Loucy (cell line): ENCODE measurements at regions not wholly inside any gene's neighbourhood (a gene's known extent, or its start where the extent isn't known, plus 50 kb on each side); places are given as distances from the start of the nearest gene placed in this dataset.

ENCODE experiments used
- H2AFZ ChIP-seq: fragments of 200-600 bp; sonication (generic); 2 replicates; pipeline ENCODE4 v1.6.0; 2016; ENCODE audit warnings: antibody characterized with exemption, mild to moderate bottlenecking, low read length, moderate library complexity
- H3F3A ChIP-seq: fragments of 200-600 bp; 2 replicates; pipeline ENCODE4 v1.6.0; 2016; ENCODE audit warnings: antibody characterized with exemption, low read depth, mild to moderate bottlenecking
- H3K27me3 ChIP-seq: fragments of 200-600 bp; sonication (generic); 2 replicates; pipeline ENCODE4 v1.6.1; 2014; ENCODE audit warnings: low read length, mild to moderate bottlenecking; ENCODE audit not compliant: insufficient read depth, poor library complexity, severe bottlenecking
- H3K36me3 ChIP-seq: fragments of 200-600 bp; sonication (generic); 2 replicates; pipeline ENCODE4 v1.6.1; 2016; ENCODE audit warnings: low read length; ENCODE audit not compliant: insufficient read depth
- H3K4me1 ChIP-seq: fragments of 200-600 bp; sonication (generic); 2 replicates; pipeline ENCODE4 v1.5.1; 2014; ENCODE audit warnings: low read length, mild to moderate bottlenecking; ENCODE audit not compliant: insufficient read depth, poor library complexity, severe bottlenecking
- H3K4me2 ChIP-seq: fragments of 200-600 bp; sonication (generic); 2 replicates; pipeline ENCODE4 v1.6.0; 2014; ENCODE audit warnings: antibody characterized with exemption, low read length, low read depth, mild to moderate bottlenecking; ENCODE audit not compliant: poor library complexity, severe bottlenecking
- H3K4me3 ChIP-seq: fragments of 200-600 bp; sonication (generic); 2 replicates; pipeline ENCODE4 v1.5.1; 2014; ENCODE audit warnings: low read length, mild to moderate bottlenecking, mixed read lengths; ENCODE audit not compliant: poor library complexity, severe bottlenecking
- H3K79me2 ChIP-seq: fragments of 200-600 bp; sonication (generic); 2 replicates; pipeline ENCODE4 v1.6.1; 2014; ENCODE audit warnings: low read length; ENCODE audit not compliant: insufficient read depth
- H3K9ac ChIP-seq: fragments of 200-600 bp; sonication (generic); 2 replicates; pipeline ENCODE4 v1.6.0; 2014; ENCODE audit warnings: mild to moderate bottlenecking, low read depth, low read length, moderate library complexity; ENCODE audit not compliant: poor library complexity, severe bottlenecking
- H3K9me2 ChIP-seq: fragments of 200-600 bp; sonication (generic); replicated peaks from 2 replicates; pipeline ENCODE4 v1.6.1; 2016; ENCODE audit warnings: low read depth, low read length, mixed read lengths
- H3K9me3 ChIP-seq: fragments of 200-600 bp; sonication (generic); 2 replicates; pipeline ENCODE4 v1.6.1; 2014; ENCODE audit warnings: mild to moderate bottlenecking, antibody characterized with exemption, low read length, low read depth; ENCODE audit not compliant: insufficient read depth
- H4K20me1 ChIP-seq: fragments of 200-600 bp; sonication (generic); 2 replicates; pipeline ENCODE4 v1.6.0; 2014; ENCODE audit warnings: antibody characterized with exemption, low read length, mild to moderate bottlenecking; ENCODE audit not compliant: insufficient read depth, poor library complexity, severe bottlenecking
- CTCF ChIP-seq: fragments of 200-600 bp; sonication (generic); conservative IDR thresholded peaks from 2 replicates; pipeline ENCODE4 v1.5.1; 2014; ENCODE audit warnings: mild to moderate bottlenecking, antibody characterized with exemption, low read length
- EZH2phosphoT487 ChIP-seq: fragments of 200-600 bp; IDR thresholded peaks from 2 replicates; pipeline ENCODE4 v1.6.1; 2018; ENCODE audit warnings: antibody characterized with exemption, mild to moderate bottlenecking, moderate library complexity, borderline replicate concordance

- no peaks in the 10 kb centered on the region for H3K9me3 ChIP-seq
- H4K20me1 ChIP-seq: no peaks in the 10 kb centered on the region
- no peaks in the 10 kb centered on the region for H3K9me2 ChIP-seq
- no peaks in the 10 kb centered on the region for H3K27me3 ChIP-seq
- H3K9ac ChIP-seq: no peak overlapping the region
- no peaks in the 10 kb centered on the region for H3K36me3 ChIP-seq
- no peaks in the 10 kb centered on the region for H3K4me1 ChIP-seq
- no peak overlapping the region for H3K4me3 ChIP-seq
- H2AFZ ChIP-seq: no peak overlapping the region
- H3K4me2 ChIP-seq: no peak overlapping the region
- no peaks in the 10 kb centered on the region for H3F3A ChIP-seq
- H3K79me2 ChIP-seq: no peaks in the 10 kb centered on the region
- TF ChIP-seq EZH2phosphoT487 (no peak), CTCF (no peak)
Observed at GRCh38 chr3:34382859-34383258, 584.4 kb downstream of the PDCD6IP start.

GRCh38 chr3:34386309-34386708 is 587.9 kb downstream of the PDCD6IP start:
- Histone ChIP-seq H3F3A (no peaks in the 10 kb centered on the region), H3K27me3 (no peaks in the 10 kb centered on the region), H3K4me3 (no peak overlapping the region), H2AFZ (no peak overlapping the region), H3K4me1 (no peaks in the 10 kb centered on the region), H3K36me3 (no peaks in the 10 kb centered on the region), H3K9me2 (no peaks in the 10 kb centered on the region), H3K9me3 (no peaks in the 10 kb centered on the region), H4K20me1 (no peaks in the 10 kb centered on the region), H3K9ac (no peak overlapping the region), H3K79me2 (no peaks in the 10 kb centered on the region), H3K4me2 (no peak overlapping the region)
- no peak for TF ChIP-seq CTCF
- TF ChIP-seq EZH2phosphoT487: no peak

DNA sequence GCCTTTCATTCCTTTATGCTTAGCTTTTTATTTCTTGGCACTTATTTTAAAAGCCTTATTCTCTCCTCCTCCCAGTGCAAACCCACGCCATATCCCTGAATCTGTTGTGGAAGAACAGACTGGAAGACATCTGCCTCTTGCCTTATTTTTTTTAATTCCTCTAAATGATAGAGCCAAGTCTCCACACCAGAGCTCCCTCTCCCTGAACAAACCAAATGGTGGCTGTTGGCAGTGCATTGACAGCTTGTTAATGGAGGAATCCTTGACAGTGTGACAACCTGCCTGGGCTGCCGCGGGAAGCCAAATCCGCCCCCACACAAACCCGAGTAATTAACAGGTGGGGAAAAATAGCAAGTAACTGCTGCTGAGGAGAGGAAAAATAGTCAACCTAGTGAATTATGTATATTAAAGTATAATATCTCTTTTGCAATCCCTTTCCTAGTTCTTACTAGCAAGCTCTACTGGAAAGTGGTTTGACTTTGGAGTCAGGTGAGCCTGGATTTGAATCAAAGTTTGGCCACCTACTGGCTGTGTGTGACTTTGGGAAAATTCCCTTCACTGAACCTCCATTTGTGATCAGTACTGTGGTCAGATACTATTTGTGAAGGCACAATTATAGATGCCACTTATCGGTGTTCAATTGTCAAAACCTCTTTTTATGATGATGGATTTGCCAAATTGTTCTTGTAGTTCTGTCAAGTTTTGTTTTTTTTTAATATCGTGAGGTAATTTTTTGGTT is 589.6 kb downstream of the PDCD6IP start:
- TF ChIP-seq CTCF (no peak), EZH2phosphoT487 (no peak)

More for the DNA sequence above, 589.6 kb downstream of the PDCD6IP start:
- H3K36me3 ChIP-seq: no peaks in the 10 kb centered on the region
- H3K9me3 ChIP-seq: no peaks in the 10 kb centered on the region
- H3K4me2 ChIP-seq: no peak overlapping the region
- H3K4me3 ChIP-seq: no peak overlapping the region
- H3K79me2 ChIP-seq: no peaks in the 10 kb centered on the region
- H2AFZ ChIP-seq: no peak overlapping the region
- H3K9ac ChIP-seq: no peak overlapping the region
- H3K9me2 ChIP-seq: no peaks in the 10 kb centered on the region
- no peaks in the 10 kb centered on the region for H3F3A ChIP-seq
- no peaks in the 10 kb centered on the region for H3K4me1 ChIP-seq
- H3K27me3 ChIP-seq: no peaks in the 10 kb centered on the region
- H4K20me1 ChIP-seq: no peaks in the 10 kb centered on the region
